Neutrophil (primary cell): ENCODE measurements at regions not wholly inside any gene's neighbourhood (a gene's known extent, or its start where the extent isn't known, plus 50 kb on each side); places are given as distances from the start of the nearest gene placed in this dataset.

Experiments used
- H3K27ac ChIP-seq: fragments of 200-600 bp; sonication (generic); 2 replicates; pipeline ENCODE4 v1.5.1; 2016; ENCODE audit warnings: mild to moderate bottlenecking, moderate library complexity
- H3K27me3 ChIP-seq: fragments of 200-600 bp; sonication (generic); 2 replicates; pipeline ENCODE4 v1.6.0; 2016; ENCODE audit warnings: mild to moderate bottlenecking
- H3K36me3 ChIP-seq: fragments of 200-600 bp; sonication (generic); 2 replicates; pipeline ENCODE4 v1.5.1; 2017
- H3K4me1 ChIP-seq, 2 experiments: fragments of 200-600 bp in 1 of 2; sonication (generic) in 1 of 2; 1 replicate in 1 of 2; 2 replicates in 1 of 2; pipeline versions ENCODE4 v1.5.1 to v1.6.1; 2013 to 2016; ENCODE audit warnings: low read depth in 1 of 2, low read length in 1 of 2, mild to moderate bottlenecking in 1 of 2, moderate library complexity in 1 of 2; ENCODE audit not compliant: control insufficient read depth in 1 of 2, insufficient read depth in 1 of 2
- H3K4me3 ChIP-seq, 2 experiments: fragments of 200-600 bp in 1 of 2; sonication (generic) in 1 of 2; 1 replicate in 1 of 2; 2 replicates in 1 of 2; pipeline ENCODE4 v1.5.1; 2013 to 2016; ENCODE audit warnings: low read depth in 1 of 2, low read length in 1 of 2, mild to moderate bottlenecking in 1 of 2, moderate library complexity in 1 of 2
- H3K9me3 ChIP-seq: fragments of 200-600 bp; sonication (generic); 2 replicates; pipeline ENCODE4 v1.5.1; 2016
- CTCF ChIP-seq: fragments of 200-600 bp; sonication (generic); IDR thresholded peaks from 2 replicates; pipeline ENCODE4 v1.5.1; 2016; ENCODE audit warnings: antibody characterized with exemption

GRCh38 chr1:87913361-87913760 lies 584.7 kb downstream of the LMO4 start:
- H3K36me3 ChIP-seq = no peaks in the 10 kb centered on the region
- H3K4me1 ChIP-seq = no peaks in the 10 kb centered on the region
- H3K27me3 ChIP-seq = no peaks in the 10 kb centered on the region
- TF ChIP-seq CTCF = no peak
- no peak overlapping the region for H3K27ac ChIP-seq
- no peak overlapping the region for H3K4me3 ChIP-seq
- no peaks in the 10 kb centered on the region for H3K9me3 ChIP-seq

- no peaks in the 10 kb centered on the region for H3K9me3 ChIP-seq
- no peak for TF ChIP-seq CTCF
- no peak overlapping the region for H3K27ac ChIP-seq
- H3K36me3 ChIP-seq = no peaks in the 10 kb centered on the region
- no peak overlapping the region for H3K4me3 ChIP-seq
- no peaks in the 10 kb centered on the region for H3K4me1 ChIP-seq
- H3K27me3 ChIP-seq = no peaks in the 10 kb centered on the region
These were observed 585.7 kb downstream of the LMO4 start for GRCh38 chr1:87914396-87914795.

DNA sequence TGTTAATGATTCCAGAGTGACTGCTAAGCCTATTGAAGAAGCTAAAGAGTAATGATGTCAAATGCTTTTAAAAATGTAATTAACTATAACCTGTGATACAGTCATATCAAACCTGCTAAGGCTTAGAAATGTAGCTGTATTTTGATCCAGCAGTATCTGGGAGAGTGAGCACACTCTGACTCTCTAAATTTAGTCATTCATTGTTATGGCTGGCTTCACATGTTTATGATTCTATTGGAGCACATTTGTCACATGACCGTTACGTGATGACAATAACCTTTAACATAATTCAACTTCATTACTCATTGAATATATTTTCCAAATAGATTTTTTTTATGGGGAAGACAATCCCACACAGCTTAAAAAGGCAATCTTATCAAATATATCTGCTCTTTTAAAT lies 587.1 kb downstream of the LMO4 start:
- no peaks in the 10 kb centered on the region for H3K4me1 ChIP-seq
- no peak overlapping the region for H3K4me3 ChIP-seq
- no peaks in the 10 kb centered on the region for H3K36me3 ChIP-seq
- TF ChIP-seq CTCF = no peak
- no peak overlapping the region for H3K27ac ChIP-seq
- H3K9me3 ChIP-seq = no peaks in the 10 kb centered on the region
- no peaks in the 10 kb centered on the region for H3K27me3 ChIP-seq

DNA sequence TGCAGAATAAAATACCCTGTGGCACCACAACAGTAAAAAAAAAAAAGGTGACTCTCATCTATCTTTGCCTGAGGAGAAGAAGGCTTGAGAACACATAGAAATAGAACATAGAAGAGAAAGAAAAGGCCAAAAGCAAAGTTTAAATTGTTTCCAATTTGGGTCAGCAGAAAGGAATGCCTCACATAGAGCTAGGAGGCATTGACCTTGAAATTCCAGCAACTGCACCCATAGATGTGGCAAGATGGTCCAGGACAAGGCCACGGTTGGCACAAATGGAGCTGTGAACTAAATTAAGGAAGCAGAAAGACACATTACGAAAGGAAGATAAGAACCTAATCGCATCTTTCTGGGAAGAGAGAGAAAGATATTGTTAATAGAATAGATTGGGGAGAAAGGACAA lies 588.3 kb downstream of the LMO4 start:
- TF ChIP-seq CTCF = no peak
- no peak overlapping the region for H3K4me3 ChIP-seq
- no peak overlapping the region for H3K27ac ChIP-seq
- no peaks in the 10 kb centered on the region for H3K36me3 ChIP-seq
- no peaks in the 10 kb centered on the region for H3K9me3 ChIP-seq
- H3K4me1 ChIP-seq = no peaks in the 10 kb centered on the region
- H3K27me3 ChIP-seq = no peaks in the 10 kb centered on the region

- H3K4me3 ChIP-seq = no peak overlapping the region
- H3K9me3 ChIP-seq = no peaks in the 10 kb centered on the region
- H3K27me3 ChIP-seq = no peaks in the 10 kb centered on the region
- H3K36me3 ChIP-seq = no peaks in the 10 kb centered on the region
- TF ChIP-seq CTCF = no peak
- no peaks in the 10 kb centered on the region for H3K4me1 ChIP-seq
- no peak overlapping the region for H3K27ac ChIP-seq
These were observed 589.7 kb downstream of the LMO4 start for GRCh38 chr1:87918398-87918797.

GRCh38 chr1:87922885-87923284 lies 594.2 kb downstream of the LMO4 start:
- Histone ChIP-seq H3K9me3 (no peaks in the 10 kb centered on the region), H3K36me3 (no peaks in the 10 kb centered on the region), H3K4me3 (no peak overlapping the region), H3K27ac (no peak overlapping the region), H3K4me1 (no peaks in the 10 kb centered on the region), H3K27me3 (no peaks in the 10 kb centered on the region)
- TF ChIP-seq CTCF = no peak
